T-cell (primary cell): ENCODE measurements at regions not wholly inside any gene's neighbourhood (a gene's known extent, or its start where the extent isn't known, plus 50 kb on each side); places are given as distances from the start of the nearest gene placed in this dataset.
"Not testable (repeated sequence)": the region's sequence is repeated elsewhere in the genome, so short reads cannot be mapped to it uniquely, and the experiment has no call there.

ENCODE experiments used
- ATAC-seq, 4 experiments: fragments of 200-7000 bp in 3 of 4; fragments of 150-1000 bp in 1 of 4; cut with Tn5 transposase; replicated peaks in 1 of 4; 1 replicate in 3 of 4; 2 replicates in 1 of 4; pipeline ENCODE4 v1.10.0; 2021; ENCODE audit warnings: moderate library complexity in 3 of 4, mild to moderate bottlenecking in 2 of 4, moderate number of reproducible peaks in 1 of 4
- CTCF ChIA-PET, 2 donors: fragments of 300-600 bp; sonication (Branson Sonifier 250); formaldehyde crosslinking; loops; one replicate each; lab custom pipeline; 2022; ENCODE audit warnings: antibody characterized with exemption in 2 of 2; lab: Charles Lee
- POLR2A ChIA-PET, 2 donors: fragments of 300-600 bp; sonication (Branson Sonifier 250); formaldehyde crosslinking; loops; one replicate each; lab custom pipeline; 2022; ENCODE audit warnings: antibody characterized with exemption in 2 of 2; lab: Charles Lee
- DNase-seq, 35 experiments: peaks; one replicate each; pipeline versions ENCODE4 v3.0.0 to v3.0.0-alpha.2; 2013 to 2023
- H3K27ac ChIP-seq: one replicate; pipeline ENCODE4 v1.5.1; 2013; ENCODE audit warnings: low read length
- H3K27me3 ChIP-seq, 2 experiments: replicated peaks in 1 of 2; 1 replicate in 1 of 2; 2 replicates in 1 of 2; pipeline versions ENCODE4 v1.6.1 to v1.7.0; 2013; ENCODE audit warnings: low read length in 1 of 2, mixed read lengths in 1 of 2; ENCODE audit not compliant: control insufficient read depth in 2 of 2, insufficient read depth in 2 of 2; ENCODE audit errors: extremely low read depth in 1 of 2
- H3K36me3 ChIP-seq, 2 donors: 1 replicate in 1 of 2; 2 replicates in 1 of 2; pipeline versions ENCODE4 v1.6.1 to v1.7.0; 2013; ENCODE audit warnings: low read length in 1 of 2; ENCODE audit not compliant: control insufficient read depth in 2 of 2, insufficient read depth in 1 of 2; ENCODE audit errors: extremely low read depth in 1 of 2
- H3K4me1 ChIP-seq, 2 experiments: 1 replicate in 1 of 2; 2 replicates in 1 of 2; pipeline versions ENCODE4 v1.6.1 to v1.7.0; 2013; ENCODE audit warnings: low read length in 2 of 2, mixed read lengths in 1 of 2; ENCODE audit not compliant: insufficient read depth in 2 of 2, control insufficient read depth in 1 of 2; ENCODE audit errors: extremely low read depth in 1 of 2
- H3K4me3 ChIP-seq, 2 donors: 1 replicate in 1 of 2; 2 replicates in 1 of 2; pipeline versions ENCODE4 v1.5.1 to v1.7.0; 2013; ENCODE audit warnings: mild to moderate bottlenecking in 2 of 2, low read length in 1 of 2, moderate library complexity in 1 of 2; ENCODE audit not compliant: control insufficient read depth in 1 of 2; ENCODE audit errors: extremely low read depth in 1 of 2
- H3K9me3 ChIP-seq: 2 replicates; pipeline ENCODE4 v1.7.0; 2013
- H3K27ac Mint-ChIP-seq, 2 donors: one replicate each; pipeline ENCODE4 v1.8.0; 2020 to 2021; ENCODE audit warnings: mild to moderate bottlenecking in 2 of 2, mixed read lengths in 2 of 2
- H3K27me3 Mint-ChIP-seq, 2 donors: one replicate each; pipeline ENCODE4 v1.8.0; 2021 to 2022; ENCODE audit warnings: mixed read lengths in 2 of 2
- H3K36me3 Mint-ChIP-seq: one replicate; pipeline ENCODE4 v1.8.0; 2021; ENCODE audit warnings: mixed read lengths
- H3K4me1 Mint-ChIP-seq, 3 donors: one replicate each; pipeline ENCODE4 v1.8.0; 2020 to 2022; ENCODE audit warnings: mixed read lengths in 3 of 3, mild to moderate bottlenecking in 1 of 3
- H3K4me3 Mint-ChIP-seq, 3 donors: one replicate each; pipeline ENCODE4 v1.8.0; 2020 to 2022; ENCODE audit warnings: mild to moderate bottlenecking in 3 of 3, mixed read lengths in 3 of 3, moderate library complexity in 3 of 3
- H3K9me3 Mint-ChIP-seq, 3 donors: one replicate each; pipeline ENCODE4 v1.8.0; 2020 to 2022; ENCODE audit warnings: mixed read lengths in 3 of 3
- WGBS: methylation state at CpG from one replicate; pipeline ENCODE4 v1.1.5; 2013; ENCODE audit warnings: missing lambda C conversion rate; ENCODE audit not compliant: insufficient coverage; 5-methylcytosine and 5-hydroxymethylcytosine counted together

DNA sequence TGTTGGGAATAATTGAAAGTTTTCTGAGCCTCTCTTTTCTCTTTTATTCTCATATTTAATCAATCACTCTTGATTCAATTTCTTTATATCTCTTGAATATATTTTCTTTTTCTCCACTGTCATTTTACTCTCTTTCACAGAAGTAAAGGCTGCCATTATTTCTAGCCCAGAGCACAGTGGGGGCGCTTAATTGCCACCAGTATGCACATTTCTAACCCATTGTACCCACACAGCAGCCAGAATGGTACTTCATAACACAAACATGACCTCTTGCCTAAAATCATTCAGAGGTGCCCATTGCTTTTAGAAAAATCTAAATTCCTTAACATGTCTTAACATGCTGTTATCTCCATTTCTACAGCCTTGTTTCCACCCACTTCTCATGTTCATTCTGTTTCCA, 190.2 kb upstream of the LMO3 start:
- H3K36me3 Mint-ChIP-seq, result no peaks in the 10 kb centered on the region
- POLR2A ChIA-PET, result no interaction called here
- 29% methylated on average over 1 of the region's 1 CpG for WGBS

DNA sequence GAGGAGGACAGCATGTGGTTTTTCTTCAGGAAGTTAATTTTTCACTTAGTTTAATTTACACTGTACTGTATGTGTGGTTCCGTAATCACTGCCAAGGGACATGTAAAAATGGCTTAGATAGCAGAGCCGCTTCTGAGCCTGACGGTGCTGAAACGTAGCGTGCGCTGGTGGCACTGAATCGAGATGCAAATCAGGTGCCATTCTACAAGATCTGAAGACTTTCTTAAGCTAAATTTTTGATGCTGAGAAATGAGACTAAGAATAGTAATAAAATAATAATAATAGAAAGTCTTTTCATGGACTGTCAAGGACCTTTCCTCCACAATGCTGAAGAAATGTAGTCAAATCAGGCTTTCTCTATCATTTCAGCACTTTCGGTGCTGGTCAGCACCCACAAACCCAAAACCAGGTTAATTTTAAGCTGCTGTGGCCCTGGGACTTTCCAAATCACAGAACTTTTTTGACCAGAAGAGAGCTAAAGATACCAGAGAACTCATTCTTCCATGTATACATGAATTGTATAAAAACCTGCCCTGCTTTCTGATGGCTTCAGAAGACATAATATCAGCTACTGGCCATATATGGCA, 183.3 kb upstream of the LMO3 start:
- POLR2A ChIA-PET, result no interaction called here
- H3K27ac Mint-ChIP-seq, result no peak overlapping the region
- no peaks in the 10 kb centered on the region for H3K4me1 ChIP-seq
- no peak overlapping the region for H3K4me3 ChIP-seq
- no peak overlapping the region for H3K27ac ChIP-seq
- H3K27me3 Mint-ChIP-seq, result no peaks in the 10 kb centered on the region
- CTCF ChIA-PET, result no interaction called here
- no peaks in the 10 kb centered on the region for H3K9me3 ChIP-seq
- no peaks in the 10 kb centered on the region for H3K4me1 Mint-ChIP-seq
- no peaks in the 10 kb centered on the region for H3K36me3 Mint-ChIP-seq
- ATAC-seq (no peak), DNase-seq (no peak)
- WGBS, result 77% methylated on average over 7 of the region's 8 CpGs
- H3K4me3 Mint-ChIP-seq, result no peak overlapping the region
- no peaks in the 10 kb centered on the region for H3K36me3 ChIP-seq
- H3K9me3 Mint-ChIP-seq, result peaks cover 13 to 22% (median 13%) of the 10 kb centered on the region in 3 donors
- H3K27me3 ChIP-seq, result no peaks in the 10 kb centered on the region

More for the DNA sequence above, 190.2 kb upstream of the LMO3 start:
- Histone ChIP-seq H3K9me3 (no peaks in the 10 kb centered on the region), H3K4me1 (no peaks in the 10 kb centered on the region), H3K4me3 (no peak overlapping the region), H3K36me3 (no peaks in the 10 kb centered on the region), H3K27ac (no peak overlapping the region), H3K27me3 (no peaks in the 10 kb centered on the region)
- no peak overlapping the region for H3K27ac Mint-ChIP-seq
- peaks cover 14 to 32% (median 26%) of the 10 kb centered on the region in 3 donors for H3K9me3 Mint-ChIP-seq
- DNase-seq (no peak), ATAC-seq (no peak)
- CTCF ChIA-PET, result no interaction called here
- H3K4me3 Mint-ChIP-seq, result no peak overlapping the region
- H3K27me3 Mint-ChIP-seq, result no peaks in the 10 kb centered on the region
- no peaks in the 10 kb centered on the region for H3K4me1 Mint-ChIP-seq

- no peak for DNase-seq
- Histone ChIP-seq H3K27ac (no peak overlapping the region), H3K9me3 (no peaks in the 10 kb centered on the region), H3K4me3 (no peak overlapping the region), H3K4me1 (no peaks in the 10 kb centered on the region), H3K36me3 (no peaks in the 10 kb centered on the region), H3K27me3 (no peaks in the 10 kb centered on the region)
- POLR2A ChIA-PET, result interaction anchor here in 1 of 2 donors (0.6 kb wide), 1 partner anchor 33 kb away, joined by 13 read pairs; no protein-coding TSS in a partner anchor
- Mint-ChIP-seq H3K36me3 (no peaks in the 10 kb centered on the region), H3K27me3 (no peaks in the 10 kb centered on the region), H3K27ac (no peak overlapping the region), H3K4me1 (no peaks in the 10 kb centered on the region), H3K4me3 (no peak overlapping the region), H3K9me3 (peaks cover 13 to 18% (median 13%) of the 10 kb centered on the region in 3 donors)
- WGBS, result no CpG with 5 or more reads among the region's 5 CpGs
- no peak for ATAC-seq
- CTCF ChIA-PET, result no interaction called here
These were observed 182.7 kb upstream of the LMO3 start for GRCh38 chr12:16788506-16789203.

GRCh38 chr12:16785953-16786352, 180.0 kb upstream of the LMO3 start:
- peaks cover 0 to 9% (median 9%) of the 10 kb centered on the region in 3 donors for H3K9me3 Mint-ChIP-seq
- Histone ChIP-seq H3K4me3 (no peak overlapping the region), H3K27me3 (no peaks in the 10 kb centered on the region), H3K4me1 (no peaks in the 10 kb centered on the region), H3K36me3 (no peaks in the 10 kb centered on the region), H3K9me3 (no peaks in the 10 kb centered on the region), H3K27ac (no peak overlapping the region)
- WGBS, result no CpG with 5 or more reads among the region's 2 CpGs
- ATAC-seq (no peak), DNase-seq (no peak)
- no peak overlapping the region for H3K4me3 Mint-ChIP-seq
- H3K27ac Mint-ChIP-seq, result no peak overlapping the region
- H3K36me3 Mint-ChIP-seq, result no peaks in the 10 kb centered on the region
- no peaks in the 10 kb centered on the region for H3K4me1 Mint-ChIP-seq
- POLR2A ChIA-PET, result no interaction called here
- CTCF ChIA-PET, result interaction anchor here in 1 of 2 donors (0.6 kb wide), 1 partner anchor 179 kb away, joined by 5 read pairs; no protein-coding TSS in a partner anchor
- no peaks in the 10 kb centered on the region for H3K27me3 Mint-ChIP-seq

- ChIA-PET POLR2A (no interaction called here), CTCF (interaction anchor here in 1 of 2 donors (0.6 kb wide), 1 partner anchor 178 kb away, joined by 5 read pairs; no protein-coding TSS in a partner anchor)
- no peak overlapping the region for H3K27ac Mint-ChIP-seq
- Histone ChIP-seq H3K4me3 (no peak overlapping the region), H3K4me1 (no peaks in the 10 kb centered on the region), H3K9me3 (no peaks in the 10 kb centered on the region), H3K27me3 (no peaks in the 10 kb centered on the region), H3K36me3 (no peaks in the 10 kb centered on the region), H3K27ac (no peak overlapping the region)
- no CpG with 5 or more reads among the region's 1 CpG for WGBS
- DNase-seq (no peak), ATAC-seq (no peak)
- no peak overlapping the region for H3K4me3 Mint-ChIP-seq
- H3K36me3 Mint-ChIP-seq, result no peaks in the 10 kb centered on the region
- H3K4me1 Mint-ChIP-seq, result no peaks in the 10 kb centered on the region
- no peaks in the 10 kb centered on the region for H3K27me3 Mint-ChIP-seq
- H3K9me3 Mint-ChIP-seq, result peaks cover 0 to 11% (median 11%) of the 10 kb centered on the region in 3 donors
These were observed 179.6 kb upstream of the LMO3 start for GRCh38 chr12:16785524-16785923.

DNA sequence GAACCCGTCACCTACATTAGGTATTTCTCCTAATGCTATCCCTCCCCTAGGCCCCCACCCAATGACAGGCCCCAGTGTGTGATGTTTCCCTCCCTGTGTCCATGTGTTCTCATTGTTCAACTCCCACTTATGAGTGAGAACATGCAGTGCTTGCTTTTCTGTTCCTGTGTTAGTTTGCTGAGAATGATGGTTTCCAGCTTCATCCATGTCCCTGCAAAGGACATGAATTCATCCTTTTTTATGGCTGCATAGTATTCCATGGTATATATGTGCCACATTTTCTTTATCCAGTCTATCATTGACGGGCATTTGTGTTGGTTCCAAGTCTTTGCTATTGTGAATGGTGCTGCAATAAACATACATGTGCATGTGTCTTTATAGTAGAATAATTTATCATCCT, 163.2 kb upstream of the LMO3 start:
- ATAC-seq, H3K9me3 ChIP-seq, DNase-seq, H3K4me3 ChIP-seq, H3K27ac Mint-ChIP-seq, CTCF ChIA-PET, H3K27ac ChIP-seq, POLR2A ChIA-PET, H3K27me3 ChIP-seq, H3K4me3 Mint-ChIP-seq, H3K36me3 Mint-ChIP-seq, H3K27me3 Mint-ChIP-seq, H3K4me1 ChIP-seq, H3K36me3 ChIP-seq, H3K4me1 Mint-ChIP-seq: not testable (repeated sequence)
- no CpG with 5 or more reads among the region's 2 CpGs for WGBS
- H3K9me3 Mint-ChIP-seq, result peaks cover 6 to 50% (median 26%) of the 10 kb centered on the region in 3 donors
